ENCODE measurements at regions not wholly inside any gene's neighbourhood (a gene's known extent, or its start where the extent isn't known, plus 50 kb on each side); places are given as distances from the start of the nearest gene placed in this dataset.

DNA sequence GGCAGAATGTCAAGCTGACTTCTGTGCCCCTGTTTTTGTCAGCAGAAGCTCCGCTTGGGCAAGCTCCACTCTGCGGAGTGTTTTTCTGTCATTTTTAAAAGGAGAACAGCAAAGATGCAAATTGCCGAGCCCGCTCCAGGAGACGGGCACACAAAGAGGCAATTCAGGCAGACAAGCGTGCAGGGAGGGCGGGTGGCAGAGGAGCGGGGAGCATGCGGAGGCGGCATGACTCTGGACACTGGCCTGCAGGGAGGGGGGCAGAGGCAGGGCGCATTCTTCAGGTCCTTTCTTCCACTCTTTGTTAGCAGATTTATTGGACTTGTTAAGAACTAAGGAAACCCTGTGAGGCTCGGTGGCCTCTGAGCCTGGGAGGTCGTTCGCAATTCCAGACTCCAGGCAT is 187.3 kb upstream of the RMST start:
- DNase-seq (ENCODE audit: low read depth in 2 of 2) = no peak

DNA sequence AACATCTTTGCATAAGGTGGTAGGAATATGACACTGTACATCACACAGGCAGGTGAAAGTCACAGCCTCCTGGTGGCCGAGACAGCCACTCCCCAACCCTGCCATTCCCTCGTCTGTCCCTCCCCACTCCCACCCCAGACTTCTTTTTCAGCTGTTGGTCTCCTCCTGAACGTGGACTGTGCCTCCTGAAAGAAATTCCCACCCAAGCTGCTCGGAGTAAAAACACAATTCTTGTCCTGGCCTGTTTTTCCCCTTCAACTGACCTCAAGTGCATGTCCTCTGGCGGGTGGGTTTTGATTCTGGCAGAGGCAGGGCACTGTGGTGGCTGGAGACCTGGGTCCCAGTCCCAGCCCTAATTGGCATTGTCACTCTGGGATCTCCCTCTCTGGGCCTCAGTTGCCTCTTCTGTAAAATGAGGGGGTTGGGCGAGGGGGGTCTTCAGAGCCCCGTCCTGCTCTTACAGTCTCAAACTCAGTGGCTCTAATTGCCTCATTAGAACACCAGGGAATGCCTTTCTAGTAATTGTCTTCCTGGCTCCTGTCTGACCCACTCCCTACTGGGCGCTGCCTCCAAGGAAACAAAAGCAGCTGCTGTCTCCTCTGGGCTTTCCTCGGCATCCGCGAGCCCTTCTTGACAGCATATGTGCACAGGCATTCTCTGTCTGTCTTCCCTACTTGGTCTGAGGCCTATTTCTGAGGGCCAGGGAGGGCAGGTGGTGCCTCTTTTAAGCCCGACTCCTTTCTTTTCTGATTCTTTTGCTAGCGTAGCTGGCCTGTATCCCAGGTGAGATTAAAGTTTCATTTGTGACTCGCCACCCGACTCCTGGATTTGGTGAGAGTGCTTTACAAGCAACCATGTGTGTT is 186.6 kb upstream of the RMST start:
- DNase-seq (ENCODE audit: low read depth in 2 of 2) = no peak

DNA sequence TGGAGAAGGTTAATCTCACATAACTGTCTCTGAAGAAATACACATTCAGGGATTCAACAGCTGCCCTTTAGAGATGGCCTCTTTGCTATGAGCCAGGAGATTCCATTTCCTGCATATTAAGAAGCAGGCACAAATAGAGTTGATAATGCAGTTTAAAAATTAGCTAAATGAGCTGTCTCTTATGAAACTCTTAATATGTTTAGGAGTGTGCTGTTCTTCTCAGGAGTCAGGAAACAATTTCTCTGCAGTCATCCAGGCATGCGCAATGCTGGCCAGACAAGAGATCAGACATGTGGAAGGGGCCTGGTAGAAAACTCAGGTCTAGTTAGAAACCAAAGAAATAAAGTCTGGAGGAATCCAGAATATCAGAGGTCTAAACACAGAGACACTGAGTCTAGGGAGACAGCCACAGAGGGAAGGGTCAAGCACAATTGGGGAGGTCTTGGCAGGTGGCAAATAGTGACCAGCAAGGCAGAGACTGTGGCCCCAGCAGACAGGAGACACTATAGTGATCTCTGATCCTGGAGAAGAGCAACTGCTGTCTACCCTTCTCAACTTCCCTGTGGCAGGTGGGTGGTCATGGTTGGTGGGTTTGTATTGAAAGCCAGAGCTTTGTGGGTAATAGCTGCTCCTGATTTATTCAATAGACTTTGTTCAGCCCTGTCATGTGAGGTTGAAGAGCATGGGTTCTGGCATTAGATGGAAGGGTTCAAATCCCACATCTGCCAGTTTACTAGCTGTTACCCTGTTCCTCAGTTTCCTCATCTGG is 185.8 kb upstream of the RMST start:
- DNase-seq (ENCODE audit: low read depth in 2 of 2) = no peak

DNA sequence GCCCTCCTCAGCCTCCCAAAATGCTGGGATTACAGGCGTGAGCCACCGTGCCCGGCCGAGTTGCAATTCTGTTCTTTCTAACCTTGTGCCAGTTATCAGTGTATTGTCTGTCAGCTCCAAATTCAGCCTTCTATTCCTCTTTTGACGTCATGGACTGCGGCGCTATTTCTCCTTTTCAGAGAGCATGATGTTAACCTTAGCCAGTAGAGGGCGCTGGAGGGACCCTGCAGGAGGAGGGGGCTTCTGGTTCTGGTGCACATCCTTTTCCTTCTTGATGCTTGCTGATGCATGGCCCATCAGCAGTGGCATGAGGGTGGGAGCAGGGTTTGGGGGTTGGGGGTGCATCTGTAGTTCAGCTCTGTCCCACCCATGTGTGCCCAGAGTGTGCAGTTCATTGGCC is 179.3 kb upstream of the RMST start:
- DNase-seq (ENCODE audit: low read depth in 2 of 2) = peak in 1 of 2 donors; percentile 0

DNA sequence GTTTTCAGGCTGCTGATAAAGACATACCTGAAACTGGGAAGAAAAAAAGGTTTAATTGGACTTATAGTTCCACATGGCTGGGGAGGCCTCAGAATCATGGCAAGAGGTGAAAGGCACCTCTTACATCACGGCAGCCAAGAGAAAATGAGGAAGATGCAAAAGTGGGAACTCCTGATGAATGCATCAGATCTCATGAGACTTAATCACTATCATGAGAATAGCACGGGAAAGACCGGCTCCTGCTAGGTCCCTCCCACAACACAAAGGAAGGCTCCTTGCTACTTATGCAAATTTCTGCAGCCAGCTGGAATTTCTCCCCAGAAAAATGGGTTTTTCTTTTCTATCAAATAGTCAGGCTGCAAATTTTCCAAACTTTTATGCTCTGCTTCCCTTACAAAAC is 174.1 kb upstream of the RMST start:
- DNase-seq (ENCODE audit: low read depth in 2 of 2) = no peak

DNA sequence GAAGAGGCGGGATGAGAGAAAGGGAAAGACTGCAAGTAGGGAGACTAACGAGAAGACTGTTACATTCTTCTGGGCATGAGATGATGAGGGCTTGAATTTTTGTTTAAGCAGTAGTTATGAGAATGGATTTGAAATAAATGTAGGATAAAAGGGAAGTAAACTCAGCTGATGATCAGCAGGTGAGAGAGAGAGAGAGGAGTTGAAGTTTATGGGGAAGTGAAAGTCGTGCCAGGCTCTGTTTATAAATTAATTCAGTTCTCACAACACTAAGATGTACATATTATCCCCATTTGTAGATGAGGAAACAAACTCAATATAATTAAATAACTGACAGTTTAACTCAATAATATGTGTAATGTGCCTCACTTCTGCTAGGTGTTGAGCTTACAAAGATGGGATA is 170.0 kb upstream of the RMST start:
- no peak for DNase-seq (ENCODE audit: low read depth in 2 of 2)

DNA sequence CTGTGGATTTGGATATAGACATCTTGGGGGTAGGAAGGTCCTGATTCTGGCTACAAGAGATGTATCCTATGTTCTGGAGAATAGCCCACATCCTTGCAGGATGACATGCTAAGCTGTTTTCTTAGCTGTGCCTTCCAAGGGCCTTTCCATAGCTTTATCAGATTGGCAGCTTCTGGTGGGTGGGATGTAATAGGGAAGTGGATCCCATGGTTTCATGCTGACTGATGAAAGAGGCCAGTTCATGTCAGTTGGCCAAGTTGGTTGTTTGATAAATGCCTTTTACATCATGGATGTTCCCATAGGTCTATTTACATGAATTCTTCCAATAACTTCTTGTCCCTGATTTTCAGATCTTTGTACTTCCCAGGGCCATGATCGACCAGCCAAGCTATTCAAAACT is 169.1 kb upstream of the RMST start:
- DNase-seq (ENCODE audit: low read depth in 2 of 2) = no peak

DNA sequence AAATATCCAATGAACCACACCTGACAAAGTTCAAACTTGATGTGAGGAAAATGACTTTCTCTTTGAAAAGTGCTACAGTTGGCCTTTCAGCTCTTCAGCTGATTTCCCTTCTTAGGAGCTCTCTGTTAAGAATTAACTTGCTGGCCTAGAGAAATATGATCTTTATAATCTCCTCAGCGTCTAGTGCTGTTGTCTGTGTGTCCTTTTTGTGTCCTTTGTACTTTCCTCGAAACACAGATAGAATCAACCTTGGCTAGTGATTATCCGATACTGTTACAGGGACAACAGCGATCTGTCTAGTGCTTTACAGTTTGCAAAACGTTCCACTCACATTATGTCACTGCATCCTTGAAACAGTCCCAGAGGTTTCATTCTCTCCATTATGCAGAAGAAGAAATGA is 162.8 kb upstream of the RMST start:
- DNase-seq (ENCODE audit: low read depth in 2 of 2) = no peak

DNA sequence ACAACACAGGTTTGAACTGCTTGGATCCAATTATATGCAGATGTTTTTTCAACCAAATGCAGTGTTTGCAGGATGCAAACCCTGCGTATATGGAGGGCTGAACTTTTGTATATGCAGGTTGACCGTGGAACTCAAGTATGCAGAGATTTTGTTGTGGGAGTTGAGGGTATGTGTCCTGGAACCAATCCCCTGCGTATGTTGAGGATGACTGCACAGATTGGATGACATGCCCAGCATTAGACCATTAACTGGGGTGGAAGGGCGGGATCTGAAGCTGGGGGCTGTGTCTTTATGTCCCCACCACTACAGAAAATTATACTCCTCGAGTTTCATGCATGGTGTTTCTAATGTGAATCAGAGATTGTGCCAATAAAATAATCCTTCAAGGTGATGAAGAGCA is 162.2 kb upstream of the RMST start:
- no peak for DNase-seq (ENCODE audit: low read depth in 2 of 2)

DNA sequence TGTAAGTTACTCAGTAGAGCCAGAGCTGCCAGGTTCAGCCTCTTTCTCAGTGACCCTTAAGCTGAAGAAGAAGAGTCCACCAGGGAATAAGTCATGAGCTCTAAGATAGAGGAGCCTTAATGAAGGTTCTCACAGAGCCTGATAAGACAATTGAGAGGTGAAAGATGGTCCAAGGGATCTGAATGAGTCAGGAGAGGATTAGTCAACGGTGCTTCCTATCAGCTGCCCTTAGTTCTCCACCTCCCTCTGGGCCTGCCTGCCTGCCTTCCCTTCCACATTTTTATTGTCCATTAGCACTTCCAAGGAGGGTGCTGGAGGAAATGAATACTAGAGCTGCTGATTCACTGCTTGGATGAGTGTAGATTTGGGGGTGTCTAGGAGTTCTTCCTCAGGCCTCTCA is 161.7 kb upstream of the RMST start:
- DNase-seq (ENCODE audit: low read depth in 2 of 2) = no peak

DNA sequence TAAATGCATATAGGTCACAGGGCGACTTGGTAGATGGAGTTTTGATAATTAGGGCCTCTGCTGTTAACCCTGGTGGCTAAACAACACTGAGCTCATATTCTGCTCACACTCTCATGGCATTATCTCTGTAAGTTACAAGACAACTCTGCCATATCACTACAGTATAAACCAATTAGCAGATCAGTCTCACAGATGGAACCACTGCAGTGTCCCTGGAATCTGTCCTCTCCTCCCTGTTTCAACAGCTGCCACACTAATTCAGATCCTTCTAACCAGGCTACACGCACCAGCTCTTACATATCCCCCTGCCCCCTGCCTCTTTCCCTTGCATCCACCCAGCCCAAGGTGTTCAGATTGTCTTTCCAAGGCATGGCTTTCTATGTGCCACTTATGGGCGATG is 161.0 kb upstream of the RMST start:
- DNase-seq (ENCODE audit: low read depth in 2 of 2) = no peak

DNA sequence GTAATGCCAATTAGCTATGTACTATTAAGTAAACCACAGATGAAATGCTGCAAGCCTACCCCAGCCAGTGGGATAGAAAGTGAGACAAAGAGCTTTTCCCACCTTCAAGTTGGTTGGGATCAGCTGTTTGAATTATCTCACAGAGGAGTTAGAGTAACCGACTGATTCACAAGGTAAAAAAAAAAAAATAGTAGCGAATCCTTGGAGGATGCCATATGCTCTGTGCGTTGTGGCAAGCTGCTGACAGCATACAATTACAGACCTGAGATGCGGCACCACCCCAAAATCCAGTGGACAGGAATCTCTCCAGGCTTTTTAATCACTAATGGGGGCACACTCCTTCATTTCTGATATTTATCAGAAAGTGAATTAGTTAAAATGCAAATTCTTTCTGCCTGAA is 157.0 kb upstream of the RMST start:
- no peak for DNase-seq (ENCODE audit: low read depth in 2 of 2)

DNA sequence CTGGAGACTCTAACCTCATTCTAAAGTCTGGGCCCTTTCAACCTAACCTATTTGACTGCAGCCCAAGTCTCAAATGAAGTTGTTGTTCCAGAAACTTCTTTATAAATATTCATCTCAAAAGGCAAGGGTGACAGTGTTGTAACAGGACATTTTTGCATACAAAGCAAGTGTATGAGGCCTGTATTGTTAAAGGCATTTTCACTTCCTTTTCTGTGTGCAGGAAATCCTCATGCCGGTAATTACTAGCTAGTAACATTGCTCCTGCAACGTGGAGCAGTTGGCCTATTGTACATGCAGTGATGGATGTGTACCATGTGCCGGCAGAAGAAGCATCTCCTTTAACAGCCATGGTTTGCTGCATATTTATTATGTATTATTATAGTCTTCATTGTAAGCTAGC is 156.5 kb upstream of the RMST start:
- no peak for DNase-seq (ENCODE audit: low read depth in 2 of 2)

DNA sequence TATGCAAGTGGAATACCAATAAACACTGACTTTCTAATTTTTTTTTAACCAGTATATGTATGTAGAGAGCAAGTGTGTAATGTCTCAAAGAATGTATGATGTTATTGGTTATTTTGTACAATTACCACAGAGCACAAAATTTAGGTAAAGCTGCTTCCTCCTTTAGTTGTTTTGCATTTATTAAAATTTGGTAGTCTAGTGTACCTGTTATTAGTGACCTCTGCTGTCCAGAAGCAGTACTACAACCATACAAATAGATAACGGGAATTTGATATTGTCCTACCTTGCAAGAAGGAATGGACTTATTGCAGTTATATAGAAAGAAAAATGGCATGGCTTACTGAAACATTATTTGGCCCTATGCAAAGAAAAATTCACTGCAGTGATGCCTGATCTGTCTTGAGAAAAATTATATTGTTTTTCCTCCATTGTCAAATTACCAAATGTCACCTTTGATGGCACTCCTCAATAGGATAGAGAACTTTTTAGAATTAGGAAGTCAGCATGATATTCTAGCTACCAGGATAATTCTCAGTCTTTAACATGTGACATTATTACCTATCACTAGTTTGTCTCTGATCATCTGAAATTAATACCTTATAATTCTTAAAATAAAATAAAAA is 153.9 kb upstream of the RMST start:
- DNase-seq (ENCODE audit: low read depth in 2 of 2) = no peak

DNA sequence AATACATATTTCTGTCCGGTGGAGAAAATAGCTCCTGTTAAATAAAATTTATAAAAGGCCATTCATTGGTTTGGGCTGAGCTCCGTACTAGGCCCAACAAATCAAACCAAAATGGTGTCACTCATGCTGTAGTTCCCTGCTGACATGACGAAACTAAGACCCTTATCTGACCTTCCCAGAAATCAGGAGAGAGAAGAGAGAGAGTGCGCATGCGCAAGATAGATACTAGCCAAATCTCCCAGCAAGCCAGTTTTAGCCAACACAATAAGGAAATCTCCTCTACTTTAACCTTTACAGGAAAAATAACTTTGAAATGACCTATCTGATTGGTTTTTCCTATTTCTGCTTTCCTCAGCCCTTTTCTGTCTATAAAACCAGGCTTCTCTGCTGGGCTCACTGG is 152.7 kb upstream of the RMST start:
- DNase-seq (ENCODE audit: low read depth in 2 of 2) = no peak

DNA sequence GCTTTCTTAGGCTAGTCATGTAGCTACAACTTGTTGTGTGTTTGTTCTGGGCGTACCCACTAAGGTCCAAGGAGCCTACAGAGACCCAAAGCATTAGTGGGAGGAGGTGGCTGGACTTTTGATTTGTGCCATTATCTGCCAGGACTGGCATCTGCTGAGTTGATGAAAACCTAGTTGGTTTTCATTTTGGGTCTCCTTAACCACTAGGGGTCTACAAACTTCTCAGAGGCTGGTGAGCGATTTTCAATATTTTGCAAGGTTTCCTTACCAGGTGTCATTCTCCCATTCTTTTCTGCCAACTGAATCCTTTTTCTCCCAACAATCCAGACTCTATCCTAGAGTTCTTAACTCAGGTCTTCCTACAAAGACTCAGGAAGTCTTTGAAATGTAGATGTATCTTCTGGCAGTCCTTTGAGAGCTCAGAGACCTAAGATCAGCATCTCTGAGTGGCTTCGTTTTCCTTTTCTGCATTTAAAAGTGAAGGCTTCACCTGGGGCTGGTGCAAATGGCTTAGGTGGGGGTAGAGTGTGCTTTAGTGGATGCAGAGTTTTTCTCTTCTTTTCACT is 150.0 kb upstream of the RMST start:
- no peak for DNase-seq (ENCODE audit: low read depth in 2 of 2)

DNA sequence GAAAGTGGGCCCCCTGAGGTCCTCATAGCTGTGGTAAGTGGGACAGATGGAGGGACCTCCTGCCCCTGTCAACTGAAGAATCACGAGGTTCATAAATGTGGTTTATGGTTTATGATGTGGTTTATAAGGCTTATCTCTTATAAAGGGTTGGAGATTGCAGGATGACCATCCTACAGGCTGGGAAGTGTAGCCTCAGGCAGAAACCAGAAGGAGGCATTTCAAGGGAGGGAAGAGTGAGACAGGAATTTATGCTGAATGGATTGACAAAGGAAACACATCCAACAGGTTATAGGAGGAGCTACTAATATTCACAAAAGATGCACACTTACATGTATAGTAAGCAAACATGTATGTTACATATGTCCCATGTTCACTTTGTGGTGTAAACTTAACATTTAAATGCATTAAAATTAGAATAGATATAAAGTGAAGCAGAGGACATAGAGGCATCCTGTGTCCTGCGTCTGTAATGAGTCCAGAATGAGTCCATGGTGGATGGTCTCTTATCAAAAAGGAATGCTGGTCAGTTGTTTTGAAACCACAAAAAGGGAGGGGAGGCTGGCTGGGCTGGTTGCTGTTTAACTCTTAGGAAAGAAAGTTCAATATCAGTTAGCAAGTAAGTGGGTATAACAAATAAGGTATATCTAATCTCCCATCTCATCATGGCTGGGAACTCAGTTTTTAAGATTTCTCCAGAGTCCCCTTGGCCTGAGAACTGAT is 149.0 kb upstream of the RMST start:
- no peak for DNase-seq (ENCODE audit: low read depth in 2 of 2)

DNA sequence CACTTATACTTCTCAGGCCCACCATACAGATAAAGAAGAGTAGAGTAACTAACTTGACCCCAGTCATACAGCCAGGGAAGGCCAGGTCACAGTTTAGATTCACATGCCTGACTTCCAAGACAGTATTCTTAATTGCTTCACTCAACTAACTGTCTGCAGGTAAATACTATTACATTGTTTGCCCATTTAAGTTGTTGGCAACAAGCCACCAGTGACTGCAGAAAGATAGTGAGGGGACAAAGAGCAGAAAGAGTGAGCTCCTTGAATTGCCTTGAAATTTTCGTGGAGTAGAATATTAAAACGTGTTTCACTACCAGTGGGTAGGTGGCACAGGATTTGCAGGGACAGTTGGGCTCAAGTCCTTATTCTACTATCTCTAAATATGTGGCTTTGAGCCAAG is 146.3 kb upstream of the RMST start:
- no peak for DNase-seq (ENCODE audit: low read depth in 2 of 2)

DNA sequence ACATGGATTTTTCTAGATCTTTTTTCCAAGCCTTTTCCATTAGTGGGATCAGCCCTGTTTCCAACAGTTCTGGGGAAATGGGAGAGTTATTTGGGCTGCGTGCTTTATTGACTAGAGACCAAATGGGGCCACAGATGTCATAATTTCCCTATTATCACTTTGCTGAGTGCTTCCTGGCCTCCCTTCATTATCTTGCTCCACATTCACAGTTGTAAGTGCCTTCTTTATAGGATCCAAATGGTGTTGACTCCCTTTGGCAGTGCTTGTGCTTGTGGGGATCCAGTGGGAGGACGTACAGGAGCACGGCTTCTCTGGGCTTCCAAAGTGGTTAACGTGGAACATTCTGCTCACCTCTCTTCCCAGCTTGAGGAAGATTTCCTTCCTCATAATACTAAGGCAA is 141.0 kb upstream of the RMST start:
- no peak for DNase-seq (ENCODE audit: low read depth in 2 of 2)

DNA sequence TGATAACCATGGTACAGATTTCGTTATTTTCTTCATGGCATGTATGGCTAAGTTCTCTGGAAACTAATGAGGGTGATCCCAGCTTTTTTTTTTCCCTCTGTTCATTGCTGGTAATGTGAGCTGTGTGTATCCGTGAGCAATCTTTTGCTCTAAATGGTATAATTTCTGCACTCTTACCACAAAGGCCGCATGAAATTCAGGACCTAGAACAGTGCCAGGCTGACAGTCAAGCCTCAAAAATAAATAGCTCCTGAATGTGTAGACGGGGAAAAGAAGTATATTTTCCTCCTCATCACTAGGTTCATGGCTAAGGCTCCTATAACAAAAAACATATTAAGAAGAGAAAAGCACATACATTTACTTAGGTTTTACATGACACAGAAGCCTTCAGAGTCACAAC is 140.2 kb upstream of the RMST start:
- DNase-seq (ENCODE audit: low read depth in 2 of 2) = no peak

DNA sequence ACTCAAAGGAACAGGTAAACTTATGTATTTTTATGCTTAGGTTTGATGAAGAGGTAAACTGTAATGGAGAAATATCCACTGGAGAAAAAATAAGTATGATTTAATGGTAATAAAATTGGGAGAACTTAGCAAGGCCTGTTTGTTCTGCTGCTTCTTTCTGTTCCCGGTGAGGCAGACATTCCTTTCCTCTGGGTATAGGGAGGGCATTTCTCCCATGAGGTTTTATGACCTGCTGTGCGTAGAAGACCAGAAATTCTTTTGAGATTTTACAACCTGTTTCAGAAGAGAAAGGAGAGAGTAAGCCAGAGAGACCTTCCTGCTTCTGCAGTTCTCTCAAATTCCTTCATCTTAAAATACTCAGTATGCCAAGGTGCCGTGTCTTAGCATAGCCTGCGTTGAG is 139.4 kb upstream of the RMST start:
- no peak for DNase-seq (ENCODE audit: low read depth in 2 of 2)

DNA sequence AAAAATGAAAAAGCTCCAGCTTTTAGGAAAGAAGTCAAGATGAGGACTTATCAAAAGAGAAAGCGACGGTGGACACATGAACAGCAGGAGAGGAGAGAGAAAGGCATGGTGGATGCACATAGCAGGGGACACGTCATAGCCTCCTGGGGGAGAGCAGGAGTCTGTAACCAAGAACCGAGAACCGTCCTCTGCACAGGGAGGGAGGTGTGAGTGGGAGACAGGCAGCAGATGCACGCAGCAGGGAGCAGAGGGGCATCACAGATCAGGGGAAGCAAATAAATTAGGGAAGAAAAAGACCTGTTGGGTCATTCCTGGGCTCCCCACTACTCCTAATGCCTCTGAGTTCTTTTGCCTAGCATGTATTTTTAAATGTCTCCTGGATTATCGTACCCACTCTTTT is 138.1 kb upstream of the RMST start:
- no peak for DNase-seq (ENCODE audit: low read depth in 2 of 2)
